D721Med (cell line): ENCODE measurements at regions not wholly inside any gene's neighbourhood (a gene's known extent, or its start where the extent isn't known, plus 50 kb on each side); places are given as distances from the start of the nearest gene placed in this dataset.

Source experiments
- DNase-seq: peaks from one replicate; pipeline ENCODE4 v3.0.0; 2011; ENCODE audit warnings: low spot score; ENCODE audit not compliant: insufficient read length
- FAIRE-seq: peaks from 2 replicates; lab custom pipeline; 2011; peaks lifted over from hg19 to GRCh38; lab: Jason Lieb, UNC
- CTCF ChIP-seq: IDR thresholded peaks from 2 replicates; pipeline ENCODE4 v1.5.1; 2012; ENCODE audit warnings: mild to moderate bottlenecking, control low read depth; ENCODE audit not compliant: insufficient read depth; ENCODE audit errors: missing control alignments

GRCh38 chr15:97504031-97504792 is 456.3 kb upstream of the ARRDC4 start:
- no peak for TF ChIP-seq CTCF
- DNase-seq (no peak), FAIRE-seq (no peak)

DNA sequence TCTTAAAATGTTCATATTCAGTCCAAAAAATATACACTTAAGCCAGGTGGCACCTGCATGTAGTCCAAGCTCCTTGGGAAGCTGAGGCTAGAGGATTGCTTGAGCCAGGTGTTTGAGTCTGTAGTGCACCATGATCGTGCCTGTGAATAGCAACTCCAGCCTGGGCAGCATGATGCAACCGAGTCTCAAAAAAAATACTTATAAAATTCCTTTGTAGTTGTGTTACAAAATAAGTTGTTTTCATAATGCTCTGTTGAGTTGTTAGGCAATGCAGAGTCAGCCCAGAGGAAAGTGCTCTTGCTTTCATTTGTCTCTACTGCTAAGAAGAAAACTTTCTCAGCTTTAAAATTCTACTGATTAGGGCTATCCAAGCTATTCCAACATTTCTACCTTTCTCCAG is 442.8 kb upstream of the ARRDC4 start:
- FAIRE-seq = no peak
- TF ChIP-seq CTCF = no peak
- no peak for DNase-seq

DNA sequence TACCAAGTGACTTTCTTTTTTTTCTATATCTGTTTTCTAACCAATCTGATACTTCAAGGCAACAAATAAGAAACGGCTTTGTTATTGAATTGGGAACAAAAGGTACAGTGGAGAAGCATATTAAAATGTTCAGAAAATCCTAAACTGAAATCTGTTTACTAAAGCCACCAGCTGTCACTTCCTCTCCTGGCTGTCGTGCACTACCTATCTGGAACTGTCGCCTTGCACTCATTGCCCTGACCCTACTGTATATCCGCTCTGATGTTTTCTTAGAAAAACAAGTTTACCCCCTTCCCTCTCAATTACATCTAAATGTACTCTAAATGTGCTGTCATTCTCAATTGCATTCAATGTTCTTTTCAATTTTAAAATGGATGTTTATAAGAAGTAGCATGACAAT is 439.8 kb upstream of the ARRDC4 start:
- DNase-seq = no peak
- no peak for FAIRE-seq
- no peak for TF ChIP-seq CTCF

- DNase-seq (no peak), FAIRE-seq (no peak)
- no peak for TF ChIP-seq CTCF
These were observed 438.9 kb upstream of the ARRDC4 start for GRCh38 chr15:97521381-97522285.

DNA sequence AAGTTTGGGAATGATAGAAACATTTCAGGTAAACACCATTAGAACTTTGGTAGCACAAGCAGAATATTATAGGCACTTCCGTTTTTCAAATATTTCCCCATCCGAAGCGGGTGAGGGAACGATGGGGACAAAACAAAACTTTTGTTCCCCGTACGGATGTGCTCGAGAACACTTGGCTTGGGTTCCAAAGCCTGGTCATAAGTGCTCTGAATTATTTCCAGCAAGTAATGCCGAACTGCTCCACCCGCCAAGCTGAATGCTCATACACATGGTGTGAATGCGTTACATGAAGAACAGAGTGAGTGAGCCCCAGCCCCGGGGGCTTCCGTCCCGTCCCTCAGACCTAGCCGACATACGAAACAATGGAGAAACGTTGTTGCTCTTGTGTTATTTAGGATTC is 438.2 kb upstream of the ARRDC4 start:
- DNase-seq (no peak), FAIRE-seq (no peak)
- TF ChIP-seq CTCF = no peak

- FAIRE-seq = no peak
- no peak for DNase-seq
- TF ChIP-seq CTCF = no peak
These were observed 434.7 kb upstream of the ARRDC4 start for GRCh38 chr15:97525809-97526208.
